ENCODE measurements at regions not wholly inside any gene's neighbourhood (a gene's known extent, or its start where the extent isn't known, plus 50 kb on each side); places are given as distances from the start of the nearest gene placed in this dataset.
A peak's percentile ranks its signal among the peaks of the same experiment; 100 is the strongest.
"Not testable (repeated sequence)": the region's sequence is repeated elsewhere in the genome, so short reads cannot be mapped to it uniquely, and the experiment has no call there.

- H3K36me3 Mint-ChIP-seq; H3K27me3 ChIP-seq (ENCODE audit: insufficient read depth, low read length, poor library complexity, severe bottlenecking); H3K4me1 ChIP-seq (ENCODE audit: insufficient read depth, low read length); H3K36me3 ChIP-seq (ENCODE audit: insufficient read depth, low read length); H3K27me3 Mint-ChIP-seq; H3K9me3 Mint-ChIP-seq; H3K9me3 ChIP-seq (ENCODE audit: low read length): not testable (repeated sequence)
- DNase-seq, result peak in 3 of 5 donors; percentile 16 to 52 (median 36)
- ChIA-PET POLR2A (interaction anchor here (0.6 to 1.5 kb wide), 2 partner anchors 163 to 177 kb away, joined by 3 to 4 read pairs; no protein-coding TSS in a partner anchor), CTCF (interaction anchor here (0.9 to 2.3 kb wide), 2 partner anchors 10 to 15 kb away, joined by 3 to 7 read pairs; no protein-coding TSS in a partner anchor)
- Mint-ChIP-seq H3K4me1 (peaks cover 17% of the 10 kb centered on the region in 3 donors), H3K27ac (peak overlapping the region in 5 of 8 donors; percentile 54 to 86 (median 72)), H3K4me3 (peak overlapping the region; percentile 60 to 91 (median 86))
- peak overlapping the region; percentile 9 for H3K27ac ChIP-seq (ENCODE audit: low read depth, low read length)
- H3K4me3 ChIP-seq (ENCODE audit: low read length), result peak overlapping the region; percentile 59
Observed at GRCh38 chr10:46105856-46106409, 59.9 kb upstream of the MSMB start.

- Histone ChIP-seq H3K9me3 (ENCODE audit: low read length) (no peaks in the 10 kb centered on the region), H3K27ac (ENCODE audit: low read depth, low read length) (peak overlapping the region; percentile 9), H3K4me1 (ENCODE audit: insufficient read depth, low read length) (peaks cover 8% of the 10 kb centered on the region), H3K4me3 (ENCODE audit: low read length) (peak overlapping the region; percentile 59), H3K36me3 (ENCODE audit: insufficient read depth, low read length) (no peaks in the 10 kb centered on the region), H3K27me3 (ENCODE audit: insufficient read depth, low read length, poor library complexity, severe bottlenecking) (no peaks in the 10 kb centered on the region)
- H3K4me3 Mint-ChIP-seq, result peak overlapping the region; percentile 64 to 91 (median 87)
- H3K4me1 Mint-ChIP-seq, result peaks cover 17% of the 10 kb centered on the region in 3 donors
- H3K27me3 Mint-ChIP-seq, result peaks cover 2 to 7% of the 10 kb centered on the region in 2 donors
- DNase-seq, result peak; percentile 25 to 56 (median 49)
- no peaks in the 10 kb centered on the region for H3K9me3 Mint-ChIP-seq
- H3K36me3 Mint-ChIP-seq, result peaks cover 0 to 1% (median 1%) of the 10 kb centered on the region in 3 donors
- H3K27ac Mint-ChIP-seq, result peak overlapping the region in 7 of 8 donors; percentile 35 to 82 (median 59)
- ChIA-PET CTCF (interaction anchor here (0.9 to 2.3 kb wide), 2 partner anchors 11 to 15 kb away, joined by 3 to 7 read pairs; no protein-coding TSS in a partner anchor), POLR2A (interaction anchor here (0.6 to 1.5 kb wide), 2 partner anchors 162 to 176 kb away, joined by 3 to 4 read pairs; no protein-coding TSS in a partner anchor)
Observed at GRCh38 chr10:46106410-46107255, 60.6 kb upstream of the MSMB start.

GRCh38 chr10:46108158-46108499, 62.1 kb upstream of the MSMB start:
- H3K27ac Mint-ChIP-seq; H3K4me1 ChIP-seq (ENCODE audit: insufficient read depth, low read length); H3K9me3 ChIP-seq (ENCODE audit: low read length); H3K36me3 ChIP-seq (ENCODE audit: insufficient read depth, low read length); H3K27me3 Mint-ChIP-seq; CTCF ChIA-PET; POLR2A ChIA-PET; H3K4me3 ChIP-seq (ENCODE audit: low read length); H3K9me3 Mint-ChIP-seq; H3K36me3 Mint-ChIP-seq; H3K27ac ChIP-seq (ENCODE audit: low read depth, low read length); H3K27me3 ChIP-seq (ENCODE audit: insufficient read depth, low read length, poor library complexity, severe bottlenecking); DNase-seq: not testable (repeated sequence)
- Mint-ChIP-seq H3K4me3 (peak overlapping the region in 1 of 7 donors; percentile 76), H3K4me1 (peaks cover 15 to 17% (median 17%) of the 10 kb centered on the region in 3 donors)

- H3K27ac Mint-ChIP-seq; H3K4me1 Mint-ChIP-seq; H3K27ac ChIP-seq (ENCODE audit: low read depth, low read length); H3K4me3 ChIP-seq (ENCODE audit: low read length); H3K9me3 Mint-ChIP-seq; H3K36me3 ChIP-seq (ENCODE audit: insufficient read depth, low read length); H3K4me1 ChIP-seq (ENCODE audit: insufficient read depth, low read length); H3K27me3 ChIP-seq (ENCODE audit: insufficient read depth, low read length, poor library complexity, severe bottlenecking); H3K9me3 ChIP-seq (ENCODE audit: low read length); POLR2A ChIA-PET; H3K36me3 Mint-ChIP-seq; H3K27me3 Mint-ChIP-seq; H3K4me3 Mint-ChIP-seq; DNase-seq; CTCF ChIA-PET: not testable (repeated sequence)
Observed at GRCh38 chr10:46154271-46154670, 108.2 kb upstream of the MSMB start.

GRCh38 chr10:46154683-46155082, 108.6 kb upstream of the MSMB start:
- CTCF ChIA-PET; H3K27ac Mint-ChIP-seq; H3K4me3 ChIP-seq (ENCODE audit: low read length); H3K27ac ChIP-seq (ENCODE audit: low read depth, low read length); H3K9me3 Mint-ChIP-seq; H3K36me3 Mint-ChIP-seq; POLR2A ChIA-PET; H3K9me3 ChIP-seq (ENCODE audit: low read length); H3K36me3 ChIP-seq (ENCODE audit: insufficient read depth, low read length); H3K4me1 ChIP-seq (ENCODE audit: insufficient read depth, low read length); H3K27me3 ChIP-seq (ENCODE audit: insufficient read depth, low read length, poor library complexity, severe bottlenecking); DNase-seq; H3K27me3 Mint-ChIP-seq; H3K4me1 Mint-ChIP-seq; H3K4me3 Mint-ChIP-seq: not testable (repeated sequence)

- DNase-seq; H3K36me3 ChIP-seq (ENCODE audit: insufficient read depth, low read length); H3K27me3 Mint-ChIP-seq; H3K9me3 Mint-ChIP-seq; H3K36me3 Mint-ChIP-seq; H3K27me3 ChIP-seq (ENCODE audit: insufficient read depth, low read length, poor library complexity, severe bottlenecking); H3K9me3 ChIP-seq (ENCODE audit: low read length); H3K4me1 ChIP-seq (ENCODE audit: insufficient read depth, low read length); H3K4me1 Mint-ChIP-seq; CTCF ChIA-PET; H3K4me3 ChIP-seq (ENCODE audit: low read length); H3K27ac Mint-ChIP-seq; POLR2A ChIA-PET; H3K27ac ChIP-seq (ENCODE audit: low read depth, low read length); H3K4me3 Mint-ChIP-seq: not testable (repeated sequence)
Observed at GRCh38 chr10:46156866-46157265, 110.8 kb upstream of the MSMB start.

GRCh38 chr10:46169736-46170135, 117.1 kb upstream of the ANTXRL start:
- no peak for DNase-seq
- Histone ChIP-seq H3K4me3 (ENCODE audit: low read length) (no peak overlapping the region), H3K9me3 (ENCODE audit: low read length) (no peaks in the 10 kb centered on the region), H3K27ac (ENCODE audit: low read depth, low read length) (no peak overlapping the region), H3K36me3 (ENCODE audit: insufficient read depth, low read length) (no peaks in the 10 kb centered on the region), H3K4me1 (ENCODE audit: insufficient read depth, low read length) (no peaks in the 10 kb centered on the region), H3K27me3 (ENCODE audit: insufficient read depth, low read length, poor library complexity, severe bottlenecking) (no peaks in the 10 kb centered on the region)
- H3K27me3 Mint-ChIP-seq, result no peaks in the 10 kb centered on the region
- H3K27ac Mint-ChIP-seq, result no peak overlapping the region
- peaks cover 8 to 15% (median 11%) of the 10 kb centered on the region in 5 donors for H3K9me3 Mint-ChIP-seq
- peaks cover 2 to 12% (median 5%) of the 10 kb centered on the region in 3 donors for H3K36me3 Mint-ChIP-seq
- ChIA-PET CTCF (no interaction called here), POLR2A (no interaction called here)
- no peak overlapping the region for H3K4me3 Mint-ChIP-seq
- H3K4me1 Mint-ChIP-seq, result no peaks in the 10 kb centered on the region

GRCh38 chr10:46170789-46171188, 116.0 kb upstream of the ANTXRL start:
- H3K9me3 ChIP-seq (ENCODE audit: low read length), result no peaks in the 10 kb centered on the region
- no peak for DNase-seq
- POLR2A ChIA-PET, result no interaction called here
- H3K4me3 ChIP-seq (ENCODE audit: low read length), result no peak overlapping the region
- no peaks in the 10 kb centered on the region for H3K27me3 ChIP-seq (ENCODE audit: insufficient read depth, low read length, poor library complexity, severe bottlenecking)
- H3K27me3 Mint-ChIP-seq, result no peaks in the 10 kb centered on the region
- H3K4me3 Mint-ChIP-seq, result no peak overlapping the region
- no peak overlapping the region for H3K27ac Mint-ChIP-seq
- peaks cover 2 to 12% (median 5%) of the 10 kb centered on the region in 3 donors for H3K36me3 Mint-ChIP-seq
- no peaks in the 10 kb centered on the region for H3K4me1 ChIP-seq (ENCODE audit: insufficient read depth, low read length)
- CTCF ChIA-PET, result no interaction called here
- no peaks in the 10 kb centered on the region for H3K36me3 ChIP-seq (ENCODE audit: insufficient read depth, low read length)
- peaks cover 8 to 15% (median 11%) of the 10 kb centered on the region in 5 donors for H3K9me3 Mint-ChIP-seq
- no peak overlapping the region for H3K27ac ChIP-seq (ENCODE audit: low read depth, low read length)
- H3K4me1 Mint-ChIP-seq, result no peaks in the 10 kb centered on the region

All from CD8-positive, alpha-beta memory T cell (primary cell).